ENCODE measurements at regions not wholly inside any gene's neighbourhood (a gene's known extent, or its start where the extent isn't known, plus 50 kb on each side); places are given as distances from the start of the nearest gene placed in this dataset.
"Not testable (repeated sequence)": the region's sequence is repeated elsewhere in the genome, so short reads cannot be mapped to it uniquely, and the experiment has no call there.

GRCh38 chr4:116018831-116019230 is 905.4 kb upstream of the NDST4 start:
- no peak for DNase-seq (ENCODE audit: low spot score)

GRCh38 chr4:116016201-116016600 is 902.8 kb upstream of the NDST4 start:
- DNase-seq (ENCODE audit: low spot score): no peak

GRCh38 chr4:116015549-116015948 is 902.1 kb upstream of the NDST4 start:
- no peak for DNase-seq (ENCODE audit: low spot score)

GRCh38 chr4:116015062-116015461 is 901.6 kb upstream of the NDST4 start:
- DNase-seq (ENCODE audit: low spot score): no peak

- no peak for DNase-seq (ENCODE audit: low spot score)
These were observed 897.5 kb upstream of the NDST4 start for GRCh38 chr4:116010923-116011322.

- DNase-seq (ENCODE audit: low spot score): no peak
These were observed 892.3 kb upstream of the NDST4 start for GRCh38 chr4:116005806-116006088.

- DNase-seq (ENCODE audit: low spot score): no peak
These were observed 891.8 kb upstream of the NDST4 start for GRCh38 chr4:116005037-116005805.

GRCh38 chr4:116001291-116001690 is 887.9 kb upstream of the NDST4 start:
- DNase-seq (ENCODE audit: low spot score): no peak

- no peak for DNase-seq (ENCODE audit: low spot score)
These were observed 873.2 kb upstream of the NDST4 start for GRCh38 chr4:115986573-115986972.

GRCh38 chr4:115975421-115976001 is 862.1 kb upstream of the NDST4 start:
- not testable (repeated sequence) for DNase-seq (ENCODE audit: low spot score)

- no peak for DNase-seq (ENCODE audit: low spot score)
These were observed 860.3 kb upstream of the NDST4 start for GRCh38 chr4:115973768-115974167.

- DNase-seq (ENCODE audit: low spot score): no peak
These were observed 859.5 kb upstream of the NDST4 start for GRCh38 chr4:115972967-115973366.

- DNase-seq (ENCODE audit: low spot score): no peak
These were observed 857.4 kb upstream of the NDST4 start for GRCh38 chr4:115970859-115971258.

- DNase-seq (ENCODE audit: low spot score): no peak
These were observed 856.3 kb upstream of the NDST4 start for GRCh38 chr4:115969756-115970155.

- no peak for DNase-seq (ENCODE audit: low spot score)
These were observed 852.2 kb upstream of the NDST4 start for GRCh38 chr4:115965588-115965987.

- not testable (repeated sequence) for DNase-seq (ENCODE audit: low spot score)
These were observed 842.8 kb upstream of the NDST4 start for GRCh38 chr4:115956054-115956796.

- no peak for DNase-seq (ENCODE audit: low spot score)
These were observed 837.4 kb upstream of the NDST4 start for GRCh38 chr4:115950806-115951205.

- DNase-seq (ENCODE audit: low spot score): not testable (repeated sequence)
These were observed 836.7 kb upstream of the NDST4 start for GRCh38 chr4:115949974-115950743.

- no peak for DNase-seq (ENCODE audit: low spot score)
These were observed 831.6 kb upstream of the NDST4 start for GRCh38 chr4:115945026-115945425.

- no peak for DNase-seq (ENCODE audit: low spot score)
These were observed 830.9 kb upstream of the NDST4 start for GRCh38 chr4:115944146-115944905.

GRCh38 chr4:115938764-115939443 is 825.5 kb upstream of the NDST4 start:
- DNase-seq (ENCODE audit: low spot score): no peak

Data from HuH-7 (cell line).